GM11168 (cell line): ENCODE measurements at regions not wholly inside any gene's neighbourhood (a gene's known extent, or its start where the extent isn't known, plus 50 kb on each side); places are given as distances from the start of the nearest gene placed in this dataset.

ENCODE experiments used
- in situ Hi-C: fragments of 300-500 bp; cut with MboI; formaldehyde crosslinking; loops from one replicate; pipeline ENCODE4 v1.12.0; 2022; ENCODE audit warnings: low sequenced_read_pairs; ENCODE audit not compliant: unreplicated experiment

DNA sequence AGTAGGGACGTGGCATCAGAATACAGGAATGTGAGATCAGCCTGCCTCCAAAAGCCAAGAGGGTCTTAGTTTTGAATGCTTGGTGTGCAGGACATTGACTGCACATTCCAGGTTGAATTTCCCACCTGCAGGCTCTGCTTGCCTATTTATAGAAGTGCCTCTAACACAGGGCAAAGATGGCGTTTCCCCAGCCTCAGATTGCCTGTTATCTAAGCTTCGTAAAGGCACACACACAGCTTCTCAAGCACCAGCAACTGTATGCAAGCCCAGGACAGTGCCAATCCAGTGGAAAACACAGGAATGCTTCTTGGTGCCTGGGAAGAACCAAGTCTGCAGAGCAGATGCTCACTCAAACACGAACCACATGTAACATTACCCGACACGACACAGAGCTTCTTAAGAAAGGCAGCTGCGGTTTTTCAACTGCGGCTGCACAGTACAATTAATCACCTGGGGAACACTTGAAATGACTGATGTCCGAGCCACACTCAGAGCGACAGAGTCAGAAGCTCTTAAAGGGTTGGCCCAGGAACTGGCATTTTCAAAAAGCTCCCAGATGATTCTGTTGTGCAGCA, 90.0 kb upstream of the ANKRD34C start:
- in situ Hi-C loops, result loop anchor here (25.0 kb wide), 1 partner anchor 280 kb away; no protein-coding TSS in a partner anchor

DNA sequence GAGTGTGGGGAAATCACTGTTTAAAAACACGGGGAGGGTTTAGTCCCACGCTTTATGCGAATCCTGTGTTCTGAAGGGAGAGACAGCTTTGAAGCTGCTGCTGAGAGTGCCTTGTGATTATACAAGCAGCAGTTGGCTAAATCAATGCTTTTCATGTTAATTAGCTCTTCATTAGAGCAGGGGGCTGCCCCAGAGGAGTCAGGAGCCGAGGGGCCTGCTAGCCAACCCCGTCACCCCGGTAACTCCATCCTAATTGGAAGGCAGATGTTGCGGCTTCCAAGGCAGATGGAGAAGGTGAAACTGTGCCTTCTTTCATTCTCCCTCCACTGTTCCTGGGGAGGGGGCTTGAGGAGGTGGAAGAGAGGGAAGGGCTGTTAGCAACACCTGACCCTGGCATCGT, 92.4 kb upstream of the ANKRD34C start:
- in situ Hi-C loops, result loop anchor here (25.0 kb wide), 1 partner anchor 278 kb away; no protein-coding TSS in a partner anchor

DNA sequence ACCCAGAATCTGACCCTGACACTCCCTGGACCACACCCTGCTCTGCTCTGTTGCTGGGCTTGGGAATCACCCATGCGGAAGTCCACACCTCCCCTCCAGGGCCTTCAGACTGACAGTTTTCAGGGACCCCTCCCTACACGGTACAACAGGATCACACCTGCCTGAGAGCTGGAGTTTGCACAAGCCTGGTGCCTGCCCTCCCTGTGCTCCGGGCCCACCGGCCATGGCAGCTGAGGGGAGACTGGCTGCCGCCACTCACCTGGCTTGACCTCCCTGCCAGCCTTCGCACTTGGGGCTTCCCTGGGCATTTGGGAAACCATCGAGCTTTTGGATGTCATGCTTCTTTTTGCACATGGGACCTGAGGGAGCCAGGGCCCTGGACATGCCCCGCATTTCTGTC, 95.9 kb upstream of the ANKRD34C start:
- in situ Hi-C loops, result loop anchor here (25.0 kb wide), 1 partner anchor 274 kb away; no protein-coding TSS in a partner anchor

DNA sequence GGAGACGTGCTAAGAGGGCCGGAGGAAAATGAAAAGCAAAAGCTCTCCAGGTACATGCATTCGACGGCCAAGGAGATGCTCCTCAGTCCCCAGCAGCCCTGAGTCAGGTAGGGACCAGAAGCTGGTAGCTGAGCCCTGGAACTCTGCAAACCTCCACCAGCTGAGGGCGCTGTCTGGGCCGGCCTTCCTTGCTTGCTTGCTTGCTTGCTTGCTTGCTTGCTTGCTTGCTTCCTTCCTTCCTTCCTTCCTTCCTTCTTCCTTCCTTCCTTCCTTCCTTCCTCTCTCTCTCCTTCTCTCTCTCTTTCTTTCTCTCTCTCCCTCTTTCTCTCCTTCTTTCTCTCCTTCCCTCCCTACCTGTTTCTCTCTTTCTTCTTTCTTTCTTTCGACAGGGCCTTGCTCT, 94.6 kb upstream of the RASGRF1 start:
- in situ Hi-C loops, result loop anchor here (25.0 kb wide), 1 partner anchor 273 kb away; no protein-coding TSS in a partner anchor

DNA sequence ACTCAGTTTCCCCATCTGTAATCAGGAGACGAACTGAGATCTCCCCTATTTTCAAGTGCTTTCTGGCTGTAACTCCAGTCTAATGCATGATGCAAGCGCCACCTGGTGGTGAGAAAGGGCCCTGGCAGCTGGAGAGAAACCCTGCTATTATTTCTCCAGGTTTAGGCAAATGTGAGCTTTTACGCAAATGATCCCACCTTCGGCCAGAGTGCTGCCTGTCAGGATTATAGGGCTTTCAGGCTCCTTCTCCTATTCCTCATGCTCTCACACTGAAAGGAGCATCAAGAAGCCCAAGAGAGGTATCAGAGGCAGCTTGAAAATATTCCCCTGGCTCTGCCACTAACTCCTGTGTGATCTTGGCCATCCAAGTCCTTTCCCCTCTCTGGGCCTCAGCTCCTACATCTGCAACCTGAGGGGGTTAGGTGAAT, 93.9 kb upstream of the RASGRF1 start:
- in situ Hi-C loops, result loop anchor here (5.0 to 25.0 kb wide), 2 partner anchors 157 to 272 kb away; no protein-coding TSS in a partner anchor

DNA sequence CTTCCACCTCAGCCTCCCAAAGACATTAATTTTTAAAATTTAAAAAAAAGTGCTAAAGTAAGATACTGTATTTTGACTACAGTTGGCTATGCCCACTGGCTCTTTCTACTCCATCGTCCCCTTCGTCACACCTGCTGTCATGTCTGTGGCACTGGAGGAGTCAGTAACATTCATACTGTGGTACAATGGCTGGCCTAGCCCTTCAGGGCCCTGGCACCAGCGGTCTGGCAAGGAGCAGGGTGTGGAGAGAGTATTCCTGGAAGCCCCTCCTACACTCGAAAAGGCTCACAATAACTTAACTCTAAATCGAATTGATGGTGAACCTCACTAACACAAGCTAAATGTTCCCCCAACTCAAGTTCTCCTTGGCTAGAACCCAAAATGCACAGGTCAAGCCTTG, 89.7 kb upstream of the RASGRF1 start:
- in situ Hi-C loops, result loop anchor here (5.0 to 25.0 kb wide), 2 partner anchors 153 to 268 kb away; no protein-coding TSS in a partner anchor

DNA sequence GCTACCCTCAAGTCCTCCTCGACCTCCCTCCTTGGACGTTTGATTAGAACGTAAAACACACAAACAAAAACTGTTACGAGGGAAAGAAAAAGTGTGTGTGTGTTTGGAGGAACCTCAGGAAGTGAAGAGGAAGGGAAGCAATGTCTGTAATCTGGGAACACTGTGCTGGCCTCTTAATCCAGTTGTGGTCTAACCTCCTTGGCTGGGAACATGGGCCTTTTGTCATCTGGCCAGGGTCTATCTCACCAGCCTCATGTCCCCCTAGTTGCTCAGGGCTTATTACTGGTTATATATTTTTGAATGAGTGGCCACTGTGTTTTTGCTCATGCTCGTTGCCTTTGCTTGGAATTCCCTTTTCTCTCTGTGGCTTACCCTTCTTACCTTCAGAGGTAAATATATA, 89.0 kb upstream of the RASGRF1 start:
- in situ Hi-C loops, result loop anchor here (25.0 kb wide), 1 partner anchor 267 kb away; no protein-coding TSS in a partner anchor

DNA sequence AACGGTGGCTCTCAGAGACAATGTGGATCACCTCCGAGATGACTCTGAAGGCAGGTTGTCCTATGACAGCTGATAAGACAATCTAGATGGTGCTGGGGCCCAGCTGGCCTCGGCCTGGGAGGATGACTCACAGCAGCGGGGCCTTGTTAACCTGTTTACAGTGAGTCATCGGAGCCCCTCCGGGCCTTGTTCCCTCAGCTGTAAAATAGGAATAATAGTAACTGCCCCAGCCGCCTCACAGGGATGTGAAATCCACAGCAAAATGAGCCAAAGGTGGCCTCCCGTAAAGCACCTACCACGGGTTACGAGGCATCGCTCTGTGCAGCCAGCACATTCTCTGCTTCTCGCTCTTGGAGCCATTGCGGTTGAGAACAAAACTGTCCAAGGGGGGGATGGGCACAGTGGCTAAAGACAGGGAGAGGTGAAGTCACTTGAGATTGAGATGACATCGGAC, 88.6 kb upstream of the RASGRF1 start:
- in situ Hi-C loops, result loop anchor here (25.0 kb wide), 1 partner anchor 267 kb away; no protein-coding TSS in a partner anchor

DNA sequence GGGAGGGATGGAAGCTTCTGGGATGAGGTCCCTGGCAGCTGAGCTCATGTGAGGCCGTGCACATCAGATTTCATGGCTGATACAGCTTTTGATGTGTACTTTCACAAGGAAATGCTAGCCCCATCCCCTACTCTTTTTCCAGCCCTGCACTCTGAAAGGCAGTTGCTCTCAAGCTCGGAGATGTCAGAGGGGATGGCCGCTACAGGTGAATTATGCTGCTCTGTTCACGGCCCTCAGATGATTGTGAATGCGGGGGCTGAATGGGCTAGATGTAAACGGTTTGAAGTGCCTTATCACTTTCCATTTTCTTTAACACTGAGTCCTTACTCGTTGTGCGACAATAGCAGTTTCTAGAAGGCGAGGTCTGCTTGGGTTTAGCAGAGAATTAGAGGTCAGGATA, 88.0 kb upstream of the RASGRF1 start:
- in situ Hi-C loops, result loop anchor here (25.0 kb wide), 1 partner anchor 266 kb away; no protein-coding TSS in a partner anchor

DNA sequence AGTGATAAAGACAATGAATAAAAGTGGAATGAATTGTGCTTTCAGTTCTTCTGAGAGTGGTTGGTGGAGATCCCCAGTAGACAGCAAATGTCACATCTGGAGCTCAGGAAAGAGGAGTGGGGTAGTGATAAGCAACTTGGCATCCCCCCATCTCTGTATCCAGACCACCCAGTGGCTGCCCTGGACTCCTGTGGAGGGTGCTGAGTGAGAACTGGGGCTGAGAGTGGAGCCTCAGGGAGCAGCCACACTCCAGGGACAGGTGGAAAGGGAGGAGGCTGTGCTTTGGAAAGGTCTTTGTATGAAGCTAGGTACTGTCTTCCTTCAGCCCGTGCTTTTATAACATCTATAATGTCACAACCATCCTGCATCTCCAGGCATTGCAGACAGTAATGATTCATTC, 85.6 kb upstream of the RASGRF1 start:
- in situ Hi-C loops, result loop anchor here (25.0 kb wide), 1 partner anchor 264 kb away; no protein-coding TSS in a partner anchor

DNA sequence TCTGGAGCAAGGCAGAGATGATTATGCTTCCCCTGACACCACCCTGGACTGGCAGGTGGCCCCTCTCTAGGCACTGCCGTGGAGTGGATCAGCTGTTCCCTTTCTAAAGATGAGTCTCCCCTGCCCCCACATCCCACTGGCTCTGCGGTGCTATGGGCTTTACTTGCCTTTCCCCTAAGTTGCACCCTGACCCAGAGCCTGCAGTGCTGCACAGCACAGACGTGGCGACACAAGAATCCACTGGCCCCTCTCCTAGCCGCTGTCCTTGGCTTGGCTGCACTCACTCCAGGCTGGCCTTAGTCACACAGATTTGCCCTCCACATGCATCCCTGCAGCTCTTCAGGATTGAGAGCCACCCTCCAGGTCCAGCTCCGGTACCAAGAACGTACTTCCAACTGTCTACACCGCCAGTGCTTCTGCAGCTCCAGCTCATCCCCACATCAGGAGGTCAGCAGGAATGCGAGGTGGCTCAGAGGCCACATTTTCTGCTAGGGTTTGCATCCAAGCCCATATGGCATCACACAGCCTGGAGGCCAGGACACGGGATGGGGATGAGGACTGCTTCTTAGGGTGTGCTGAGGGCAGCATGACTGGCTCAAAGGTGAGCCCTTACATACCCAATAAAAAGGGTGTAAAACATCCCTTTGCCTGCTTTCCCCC, 82.4 kb upstream of the RASGRF1 start:
- in situ Hi-C loops, result no loop called here

DNA sequence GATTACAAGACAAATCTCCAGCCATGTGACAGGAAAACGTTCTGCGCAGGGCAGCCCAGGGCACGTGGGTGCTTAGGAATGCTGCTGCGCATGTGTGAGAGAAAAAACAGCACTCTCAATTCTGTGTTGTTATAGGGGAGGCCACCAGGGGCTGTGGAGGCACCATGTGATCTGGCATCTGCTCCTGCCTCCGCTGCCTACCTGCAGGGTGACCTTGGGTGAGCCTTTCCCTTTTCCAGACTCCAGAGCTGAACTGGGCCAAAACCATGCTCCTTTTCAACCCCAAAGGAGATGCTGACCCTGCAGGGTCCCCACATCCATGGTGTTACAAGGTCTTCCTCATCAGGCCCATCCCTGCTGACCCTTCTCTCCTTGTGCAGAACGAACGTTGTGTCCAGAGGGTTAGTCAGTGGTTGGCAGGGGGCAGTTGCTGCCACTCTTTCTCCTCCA, 81.5 kb upstream of the RASGRF1 start:
- in situ Hi-C loops, result no loop called here

DNA sequence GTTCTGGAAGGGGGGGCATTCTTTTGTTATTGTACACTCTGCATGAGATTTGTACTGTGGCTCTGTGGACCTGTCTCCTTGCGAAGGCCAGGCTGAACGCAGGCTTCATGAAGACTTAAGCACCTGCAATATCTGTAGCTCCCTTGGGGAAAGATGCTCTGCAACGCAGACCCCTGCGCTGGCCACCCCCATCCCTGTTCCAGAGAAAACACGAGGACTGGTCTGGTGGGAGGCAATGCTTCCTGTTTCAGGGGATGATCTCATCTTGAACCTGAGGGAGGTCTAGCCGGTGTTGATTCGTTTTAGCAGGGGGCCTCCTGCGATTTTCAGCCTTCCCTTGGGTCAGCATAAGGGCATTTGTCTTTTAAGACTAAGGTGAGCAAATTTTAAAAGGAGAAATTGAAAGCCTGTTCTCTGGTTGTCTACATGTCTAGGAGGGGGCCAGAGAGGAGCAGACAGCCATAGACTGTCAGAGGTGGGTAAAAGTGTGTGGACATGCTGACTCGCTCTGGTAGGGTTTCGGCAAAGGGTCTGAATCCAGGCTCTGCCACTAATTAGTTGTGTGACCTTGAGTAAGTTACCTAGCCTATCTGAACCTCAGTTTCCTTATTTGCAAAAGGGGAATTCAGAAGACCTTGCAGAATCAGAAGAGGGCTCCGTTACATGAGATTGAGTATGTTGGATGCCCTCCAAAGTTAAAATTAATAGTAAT, 80.9 kb upstream of the RASGRF1 start:
- in situ Hi-C loops, result no loop called here

DNA sequence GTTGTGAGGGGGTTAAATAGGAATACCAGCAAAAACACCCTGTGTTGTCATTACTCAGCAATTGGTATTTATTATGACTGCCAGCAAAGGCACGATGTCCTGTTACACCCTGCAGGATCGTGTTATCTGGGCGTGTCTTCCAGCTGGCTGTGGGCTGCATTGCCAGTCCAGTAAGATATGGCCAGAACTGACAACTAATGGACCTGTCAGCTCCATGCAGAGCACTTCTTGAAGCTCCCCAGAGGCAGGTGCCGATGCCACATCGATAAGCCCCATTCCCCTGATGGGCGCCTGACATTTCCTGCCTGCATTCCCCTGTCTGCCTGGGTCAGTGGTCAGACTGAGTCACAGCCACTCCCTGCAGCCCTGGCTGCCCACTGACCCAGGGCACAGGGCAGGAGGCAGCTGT, 79.7 kb upstream of the RASGRF1 start:
- in situ Hi-C loops, result no loop called here

DNA sequence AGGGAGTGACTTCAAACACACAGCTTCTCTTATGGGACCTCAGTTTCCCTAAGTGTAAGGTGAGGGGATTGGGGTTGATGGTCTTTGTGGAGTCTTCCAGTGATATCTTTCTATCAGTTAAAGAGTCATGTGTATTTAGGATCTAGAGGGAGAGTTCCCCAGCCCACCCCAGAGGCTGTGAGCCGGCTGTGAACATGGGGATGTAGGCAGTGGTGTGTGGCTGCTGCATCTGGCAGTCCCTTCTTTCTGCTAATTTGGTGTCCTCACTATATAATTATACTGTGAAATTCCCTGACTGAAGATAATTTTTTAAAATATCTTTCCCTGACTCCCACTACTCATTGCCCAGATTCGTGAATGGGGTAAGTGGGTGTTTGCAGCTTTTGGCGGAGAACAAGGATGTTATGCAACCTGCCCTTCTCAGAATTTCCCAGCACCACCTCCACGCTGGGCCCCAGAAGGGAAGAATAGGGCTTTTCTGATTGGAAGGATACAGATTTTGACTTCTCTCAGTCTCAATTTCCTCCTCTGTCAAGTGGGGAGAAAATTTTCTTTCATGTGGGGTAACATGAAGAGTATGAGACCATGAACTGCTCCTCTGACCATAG, 79.0 kb upstream of the RASGRF1 start:
- in situ Hi-C loops, result no loop called here

DNA sequence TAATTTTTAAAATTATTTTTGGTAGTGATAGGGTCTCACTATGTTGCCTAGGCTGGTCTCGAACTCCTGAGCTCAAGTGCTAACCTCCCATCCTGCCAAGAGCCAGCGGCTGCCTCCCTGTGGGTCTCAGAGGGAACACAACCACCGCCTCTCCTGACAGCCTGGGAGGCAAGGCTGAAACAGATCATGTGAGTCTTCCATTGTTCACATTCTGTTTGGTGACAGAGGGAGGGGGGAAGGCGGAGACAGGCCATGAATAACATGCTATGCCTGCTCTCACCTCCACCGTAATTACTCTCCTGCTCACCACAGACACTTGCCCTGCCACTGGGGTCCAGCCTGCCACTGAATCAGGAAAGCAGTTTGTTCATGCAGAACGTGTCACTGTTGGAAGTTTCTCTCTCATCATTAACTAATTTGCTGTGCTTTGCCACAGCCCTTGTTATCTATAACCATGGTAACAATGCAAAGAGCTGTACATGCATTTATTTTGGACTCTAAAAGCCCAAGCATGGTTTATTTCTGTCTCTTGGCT, 78.4 kb upstream of the RASGRF1 start:
- in situ Hi-C loops, result no loop called here

DNA sequence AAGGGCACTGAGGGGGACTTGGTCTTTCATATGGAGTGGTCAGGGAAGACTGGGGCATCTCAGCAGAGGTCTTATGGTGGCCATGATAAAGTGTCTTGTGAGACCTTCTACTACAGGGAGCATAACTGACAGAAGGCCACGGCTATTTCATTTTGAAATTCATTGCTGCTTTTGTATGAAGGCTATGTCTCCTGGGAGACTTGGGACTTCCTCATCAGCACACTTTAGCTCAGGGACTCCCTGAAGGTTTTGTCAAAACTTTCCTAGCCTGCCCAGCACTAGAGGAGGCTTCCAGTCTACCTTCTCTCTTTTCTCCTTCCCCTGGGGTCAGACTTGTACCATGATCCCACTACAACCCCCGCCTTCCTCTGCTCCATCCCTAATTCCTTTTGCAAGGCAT, 77.2 kb upstream of the RASGRF1 start:
- in situ Hi-C loops, result no loop called here

DNA sequence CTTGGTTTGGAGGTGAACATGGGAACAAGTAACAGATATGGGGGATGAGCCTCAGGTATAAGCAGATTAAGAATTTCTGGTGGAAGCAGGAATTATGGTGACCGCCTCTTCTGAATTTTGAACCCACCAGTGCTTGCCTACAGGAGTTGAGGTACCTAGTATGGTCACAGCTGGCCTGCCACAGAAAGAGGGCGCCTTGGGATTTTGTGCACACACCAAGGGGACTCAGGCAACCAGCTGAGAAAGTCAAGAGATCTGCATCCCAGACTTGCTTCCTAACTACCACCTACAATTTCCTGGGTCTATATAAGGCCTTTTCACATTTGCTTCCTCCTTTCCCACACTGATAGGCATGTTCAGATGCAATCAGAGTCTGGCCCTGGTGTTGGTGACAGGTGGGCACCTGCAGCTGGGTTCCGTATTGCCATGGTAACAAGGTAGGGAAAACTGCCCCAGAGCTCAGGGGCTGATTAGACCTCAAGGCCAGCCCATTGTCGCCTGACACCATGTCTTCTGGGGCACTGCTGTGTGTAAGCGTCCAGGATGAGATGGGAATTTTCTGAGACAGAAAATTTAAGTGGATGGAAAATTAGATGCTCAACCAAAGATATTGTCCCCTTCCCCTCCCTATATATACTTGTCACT, 75.9 kb upstream of the RASGRF1 start:
- in situ Hi-C loops, result no loop called here

DNA sequence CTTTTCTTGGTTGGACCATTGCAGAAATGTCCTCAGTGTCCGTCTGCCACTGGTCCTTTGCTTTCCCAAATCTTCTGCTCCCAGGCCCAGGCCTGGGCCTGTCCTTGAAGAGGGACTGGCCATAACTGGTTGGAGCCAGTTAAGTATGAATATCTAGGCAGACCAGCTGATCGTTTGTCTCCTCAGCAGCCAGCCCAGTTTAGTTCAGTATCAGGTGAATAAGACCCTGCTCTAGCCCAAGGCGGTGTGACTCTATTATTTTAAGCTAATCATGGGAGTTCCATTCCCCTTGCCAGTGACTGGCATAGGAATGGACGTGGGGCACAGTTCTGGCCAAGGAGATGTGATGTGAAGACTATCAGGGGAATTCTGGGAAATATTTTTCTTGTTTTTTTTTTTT, 73.9 kb upstream of the RASGRF1 start:
- in situ Hi-C loops, result no loop called here

DNA sequence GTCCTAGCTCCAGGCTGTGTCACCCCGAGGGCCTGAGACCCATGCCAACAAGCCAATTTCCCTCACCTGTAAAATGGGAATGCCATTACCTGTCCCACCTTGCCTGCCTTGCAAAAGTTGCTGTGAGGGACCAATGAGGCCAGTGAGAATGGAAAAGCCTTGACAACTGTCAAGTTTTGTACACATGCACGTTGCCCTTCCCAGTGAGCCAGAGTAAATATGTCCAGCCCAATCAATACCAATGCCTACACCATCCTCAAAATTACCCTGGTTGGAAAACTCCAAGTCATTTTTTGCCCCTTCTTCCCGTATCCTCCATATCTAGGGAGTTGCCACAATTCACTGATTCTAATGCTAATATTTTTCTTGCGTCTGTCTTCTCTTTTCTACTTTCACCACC, 73.5 kb upstream of the RASGRF1 start:
- in situ Hi-C loops, result no loop called here
